ENCODE measurements at regions not wholly inside any gene's neighbourhood (a gene's known extent, or its start where the extent isn't known, plus 50 kb on each side); places are given as distances from the start of the nearest gene placed in this dataset.

DNA sequence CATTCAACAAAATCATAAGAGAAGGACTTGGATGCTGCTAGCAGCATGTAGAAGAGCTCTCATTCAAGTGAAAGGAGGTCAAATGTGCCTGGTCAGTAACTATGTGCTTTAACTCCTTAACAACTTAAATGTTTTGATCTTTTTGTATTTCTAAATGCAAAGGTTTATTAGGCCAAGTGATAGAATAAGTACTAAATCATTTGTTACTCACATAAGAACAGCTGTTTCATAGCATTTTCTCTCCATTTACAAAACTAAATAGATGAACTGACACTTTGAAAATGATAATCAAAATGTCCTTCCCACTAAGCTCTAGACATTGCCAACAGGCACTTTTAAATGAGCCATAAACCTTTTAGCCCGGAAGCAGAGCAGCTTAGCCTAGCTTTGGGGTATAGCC is 254.3 kb upstream of the PRMT6 start:
- TF ChIP-seq, protein P1, sequence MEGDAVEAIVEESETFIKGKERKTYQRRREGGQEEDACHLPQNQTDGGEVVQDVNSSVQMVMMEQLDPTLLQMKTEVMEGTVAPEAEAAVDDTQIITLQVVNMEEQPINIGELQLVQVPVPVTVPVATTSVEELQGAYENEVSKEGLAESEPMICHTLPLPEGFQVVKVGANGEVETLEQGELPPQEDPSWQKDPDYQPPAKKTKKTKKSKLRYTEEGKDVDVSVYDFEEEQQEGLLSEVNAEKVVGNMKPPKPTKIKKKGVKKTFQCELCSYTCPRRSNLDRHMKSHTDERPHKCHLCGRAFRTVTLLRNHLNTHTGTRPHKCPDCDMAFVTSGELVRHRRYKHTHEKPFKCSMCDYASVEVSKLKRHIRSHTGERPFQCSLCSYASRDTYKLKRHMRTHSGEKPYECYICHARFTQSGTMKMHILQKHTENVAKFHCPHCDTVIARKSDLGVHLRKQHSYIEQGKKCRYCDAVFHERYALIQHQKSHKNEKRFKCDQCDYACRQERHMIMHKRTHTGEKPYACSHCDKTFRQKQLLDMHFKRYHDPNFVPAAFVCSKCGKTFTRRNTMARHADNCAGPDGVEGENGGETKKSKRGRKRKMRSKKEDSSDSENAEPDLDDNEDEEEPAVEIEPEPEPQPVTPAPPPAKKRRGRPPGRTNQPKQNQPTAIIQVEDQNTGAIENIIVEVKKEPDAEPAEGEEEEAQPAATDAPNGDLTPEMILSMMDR (IDR thresholded peaks at IDR 0.05; ENCODE audit: low read depth), result no peak

DNA sequence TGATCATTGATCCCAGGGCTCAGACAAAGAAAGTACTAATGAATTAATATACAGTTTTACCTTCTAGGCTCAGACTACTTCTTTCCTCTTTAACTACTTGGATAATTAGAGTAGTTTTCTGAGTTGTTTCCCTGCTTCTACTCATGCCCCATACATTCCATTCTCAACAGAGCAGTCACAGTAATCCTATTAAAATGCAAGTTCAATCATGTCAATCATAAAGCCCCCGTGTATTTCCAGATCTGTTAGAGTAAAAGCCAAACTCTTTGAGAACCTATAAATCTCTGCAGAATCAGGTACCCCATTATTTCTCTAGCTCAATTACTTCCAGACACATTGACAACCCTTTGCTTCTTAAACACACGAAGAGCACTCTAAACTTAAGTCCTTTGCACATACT is 242.1 kb upstream of the PRMT6 start:
- TF ChIP-seq, protein P1 (IDR thresholded peaks at IDR 0.05; ENCODE audit: low read depth), result no peak

DNA sequence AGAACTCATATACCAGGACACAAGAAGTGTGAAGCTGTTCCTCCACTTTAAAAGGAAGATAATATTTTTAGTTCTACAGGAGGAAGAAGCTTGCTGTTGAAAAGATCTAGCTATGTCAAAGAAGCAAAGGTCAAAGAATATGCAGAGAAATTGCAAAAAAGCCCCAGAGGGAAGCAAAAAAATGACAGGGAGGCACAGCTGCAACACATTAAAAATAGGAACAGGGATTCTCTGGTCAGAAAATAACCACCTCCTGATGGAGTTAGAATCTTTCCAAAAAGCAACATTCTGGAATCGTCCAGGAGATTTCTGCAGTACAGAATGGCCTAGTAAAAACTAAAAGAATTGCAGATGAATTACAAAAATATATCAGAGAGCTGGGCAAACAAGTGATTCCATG is 238.9 kb upstream of the PRMT6 start:
- TF ChIP-seq, protein P1 (IDR thresholded peaks at IDR 0.05; ENCODE audit: low read depth), result no peak

DNA sequence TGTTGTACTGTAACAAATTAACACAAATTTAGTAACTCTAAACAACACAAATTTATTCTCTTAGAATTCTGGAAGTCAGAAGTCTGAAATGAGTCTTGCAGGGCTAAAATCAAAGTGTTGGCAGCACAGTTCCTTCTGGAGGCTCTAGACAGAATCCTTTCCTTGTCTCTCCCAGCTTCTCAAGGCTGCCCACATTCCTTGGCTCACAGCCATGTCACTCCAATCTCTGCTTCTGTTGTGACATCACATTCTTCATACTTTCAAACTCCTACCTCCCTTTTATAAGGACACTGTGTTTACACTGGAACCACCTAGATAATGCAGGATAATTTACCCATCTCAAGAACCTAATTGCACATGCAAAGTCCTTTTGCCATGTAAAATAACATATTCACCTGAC is 225.0 kb upstream of the PRMT6 start:
- TF ChIP-seq, protein P1 (IDR thresholded peaks at IDR 0.05; ENCODE audit: low read depth), result no peak

DNA sequence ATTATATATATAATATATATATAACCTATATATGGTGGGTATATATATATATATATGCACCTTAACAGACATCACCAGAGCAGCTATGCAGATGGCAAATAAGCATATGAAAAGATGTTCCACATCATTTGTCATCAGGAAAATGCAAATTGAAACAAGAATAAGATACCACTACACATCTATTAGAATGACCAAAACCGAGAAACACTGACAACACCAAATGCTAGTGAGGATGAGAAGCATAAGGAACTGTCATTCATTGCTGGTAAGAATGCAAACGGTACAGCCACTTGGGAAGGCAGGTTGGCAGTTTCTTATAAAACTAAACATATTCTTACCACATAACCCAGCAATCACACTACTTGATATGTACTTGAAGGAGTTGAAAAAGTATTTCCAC is 219.8 kb upstream of the PRMT6 start:
- TF ChIP-seq, protein P1 (IDR thresholded peaks at IDR 0.05; ENCODE audit: low read depth), result no peak

DNA sequence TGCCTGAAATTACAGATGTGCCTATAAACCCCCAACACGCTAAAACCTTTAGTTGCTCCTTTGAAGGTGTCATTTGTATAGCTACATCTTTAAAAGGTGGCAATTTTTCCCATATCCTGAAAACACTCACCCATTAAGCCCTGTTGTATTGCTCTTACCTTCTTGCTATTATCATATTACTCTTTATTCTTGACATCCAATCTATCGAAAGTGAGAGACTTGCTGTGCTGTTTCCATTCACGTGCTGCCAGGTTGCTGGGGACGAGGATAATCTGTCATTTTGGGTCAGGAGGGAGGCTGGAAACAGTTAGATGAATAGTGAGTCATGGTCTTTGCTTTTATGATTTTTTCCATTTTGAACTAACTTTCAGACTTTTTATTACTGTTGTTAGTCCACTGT is 213.0 kb upstream of the PRMT6 start:
- TF ChIP-seq, protein P1 (IDR thresholded peaks at IDR 0.05; ENCODE audit: low read depth), result no peak

DNA sequence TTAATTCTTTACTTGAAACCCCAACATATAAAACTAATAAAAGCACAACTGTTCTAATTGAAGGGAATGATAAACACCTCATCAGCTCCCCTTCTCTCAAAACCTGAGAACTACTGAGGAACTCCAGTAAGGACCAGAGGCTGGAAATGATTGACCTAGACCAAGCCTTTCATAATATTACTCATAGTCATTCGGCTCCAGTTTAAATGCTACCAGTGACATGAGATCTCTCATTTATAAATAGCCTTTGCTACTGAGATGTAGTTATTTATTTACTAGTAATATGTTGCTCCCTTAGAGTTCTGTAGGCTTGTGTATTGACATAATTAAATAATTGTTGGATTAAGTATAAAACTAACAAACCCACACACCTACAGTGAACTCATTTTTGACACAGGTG is 209.8 kb upstream of the PRMT6 start:
- TF ChIP-seq, protein P1 (IDR thresholded peaks at IDR 0.05; ENCODE audit: low read depth), result no peak

DNA sequence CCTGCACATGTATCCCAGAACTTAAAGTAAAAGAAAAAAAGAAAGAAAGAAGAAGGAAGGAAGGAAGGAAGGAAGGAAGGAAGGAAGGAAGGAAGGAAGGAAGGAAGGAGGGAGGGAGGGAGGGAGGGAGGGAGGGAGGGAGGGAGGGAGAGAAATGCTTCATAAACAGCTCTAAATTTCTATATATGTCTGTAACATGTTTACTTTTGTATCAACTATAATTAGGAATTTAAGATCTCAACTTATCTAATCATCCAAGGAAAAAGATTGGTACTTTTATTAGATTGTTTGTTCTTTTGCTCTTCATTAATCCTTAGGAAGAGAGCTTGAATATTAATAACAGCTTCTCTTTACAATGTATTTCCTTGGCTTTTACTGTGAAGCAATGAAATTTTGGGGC is 195.4 kb upstream of the PRMT6 start:
- TF ChIP-seq, protein P1 (IDR thresholded peaks at IDR 0.05; ENCODE audit: low read depth), result no peak
